ENCODE measurements at regions not wholly inside any gene's neighbourhood (a gene's known extent, or its start where the extent isn't known, plus 50 kb on each side); places are given as distances from the start of the nearest gene placed in this dataset.

DNA sequence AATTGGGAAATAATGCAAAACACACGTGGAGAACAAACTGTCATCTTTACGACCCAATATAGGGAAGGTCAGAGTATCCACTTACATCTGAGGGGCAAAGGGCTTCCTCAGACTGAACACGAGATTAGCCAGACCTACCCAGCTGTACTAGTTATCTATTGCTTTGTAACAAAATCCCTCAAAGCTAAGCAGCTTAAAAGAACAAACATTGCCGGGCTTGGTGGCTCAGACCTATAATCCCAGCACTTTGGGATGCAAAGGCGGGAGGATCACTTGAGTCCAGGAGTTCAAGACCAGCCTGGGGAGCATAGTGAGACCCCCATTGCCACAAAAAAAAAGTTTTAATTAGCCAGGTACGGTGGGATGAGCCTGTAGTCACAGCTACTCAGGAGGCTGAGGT is 262.8 kb downstream of the LTN1 start:
- Histone ChIP-seq H3K36me3 (ENCODE audit: control insufficient read depth in 1 of 2, insufficient read depth in 2 of 2, low read length in 2 of 2) (no peaks in the 10 kb centered on the region), H3K27ac (ENCODE audit: low read length) (no peak overlapping the region), H3K9me3 (ENCODE audit: control insufficient read depth in 1 of 2, low read length in 2 of 2) (no peaks in the 10 kb centered on the region), H3K4me3 (ENCODE audit: low read depth in 1 of 2, low read length in 2 of 2) (no peak overlapping the region), H3K4me1 (ENCODE audit: control insufficient read depth in 1 of 2, insufficient read depth in 2 of 2, low read length in 2 of 2) (no peaks in the 10 kb centered on the region), H3K27me3 (ENCODE audit: low read depth, low read length) (no peaks in the 10 kb centered on the region)

DNA sequence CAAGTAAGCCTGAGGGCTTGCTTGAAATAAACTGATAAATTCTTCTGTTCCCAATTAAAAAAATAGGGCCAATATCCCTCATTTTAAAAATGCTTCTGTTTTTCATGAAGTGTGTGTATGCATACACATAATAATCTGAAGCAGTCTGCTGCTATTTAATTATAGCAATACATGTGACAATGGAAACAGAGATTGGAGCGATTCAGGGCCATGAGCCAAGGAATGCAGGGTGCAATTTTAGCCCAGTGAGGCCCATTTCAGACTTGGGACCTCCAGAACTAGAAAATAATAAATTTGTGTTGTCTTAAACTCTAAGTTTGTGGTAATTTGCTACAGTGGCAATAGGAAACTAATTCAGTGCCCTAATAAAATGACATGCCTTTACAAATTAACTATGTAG is 264.9 kb downstream of the LTN1 start:
- H3K4me1 ChIP-seq (ENCODE audit: control insufficient read depth in 1 of 2, insufficient read depth in 2 of 2, low read length in 2 of 2), result no peaks in the 10 kb centered on the region
- H3K4me3 ChIP-seq (ENCODE audit: low read depth in 1 of 2, low read length in 2 of 2), result no peak overlapping the region
- no peaks in the 10 kb centered on the region for H3K36me3 ChIP-seq (ENCODE audit: control insufficient read depth in 1 of 2, insufficient read depth in 2 of 2, low read length in 2 of 2)
- no peaks in the 10 kb centered on the region for H3K27me3 ChIP-seq (ENCODE audit: low read depth, low read length)
- H3K27ac ChIP-seq (ENCODE audit: low read length), result no peak overlapping the region
- no peaks in the 10 kb centered on the region for H3K9me3 ChIP-seq (ENCODE audit: control insufficient read depth in 1 of 2, low read length in 2 of 2)

DNA sequence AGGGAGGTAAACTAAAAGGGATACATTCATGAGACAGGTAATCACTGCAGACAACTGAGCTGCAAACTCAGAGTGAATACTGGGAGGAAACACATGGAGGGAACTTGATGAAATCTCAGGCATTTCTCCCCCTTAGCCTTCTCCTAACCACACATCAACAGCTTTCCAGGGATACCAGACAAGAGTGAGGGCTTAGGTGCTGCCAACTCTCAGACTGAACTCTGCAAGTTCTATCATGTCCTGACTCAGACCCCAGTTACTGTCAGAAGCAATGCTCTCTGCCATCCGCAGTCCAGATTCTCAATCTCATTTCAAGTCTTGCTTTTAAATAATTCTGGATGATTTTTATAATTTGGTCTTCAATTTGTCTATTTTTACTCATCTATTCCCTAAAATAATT is 267.3 kb downstream of the LTN1 start:
- no peak overlapping the region for H3K4me3 ChIP-seq (ENCODE audit: low read depth in 1 of 2, low read length in 2 of 2)
- no peaks in the 10 kb centered on the region for H3K27me3 ChIP-seq (ENCODE audit: low read depth, low read length)
- H3K36me3 ChIP-seq (ENCODE audit: control insufficient read depth in 1 of 2, insufficient read depth in 2 of 2, low read length in 2 of 2), result no peaks in the 10 kb centered on the region
- H3K9me3 ChIP-seq (ENCODE audit: control insufficient read depth in 1 of 2, low read length in 2 of 2), result no peaks in the 10 kb centered on the region
- no peaks in the 10 kb centered on the region for H3K4me1 ChIP-seq (ENCODE audit: control insufficient read depth in 1 of 2, insufficient read depth in 2 of 2, low read length in 2 of 2)
- no peak overlapping the region for H3K27ac ChIP-seq (ENCODE audit: low read length)

DNA sequence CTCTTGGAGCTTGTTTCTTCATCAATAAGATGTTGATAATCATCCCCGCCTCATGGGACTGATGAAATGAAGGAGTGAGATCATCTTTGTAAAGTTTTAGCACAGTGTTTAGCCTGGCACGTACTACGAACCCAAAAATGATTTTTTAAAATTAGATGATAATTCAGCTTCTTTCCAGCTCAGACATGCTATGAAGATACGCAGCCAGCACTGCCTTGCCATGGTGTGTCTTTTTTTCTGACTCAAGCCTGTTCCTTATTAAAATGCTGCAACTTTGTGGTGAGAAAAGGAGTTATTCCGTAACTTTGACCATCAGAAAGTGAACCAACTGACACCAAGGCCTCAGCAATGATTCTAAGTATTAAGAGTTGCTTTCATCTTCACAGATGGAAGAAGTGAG is 269.0 kb downstream of the LTN1 start:
- no peaks in the 10 kb centered on the region for H3K36me3 ChIP-seq (ENCODE audit: control insufficient read depth in 1 of 2, insufficient read depth in 2 of 2, low read length in 2 of 2)
- no peaks in the 10 kb centered on the region for H3K9me3 ChIP-seq (ENCODE audit: control insufficient read depth in 1 of 2, low read length in 2 of 2)
- H3K27me3 ChIP-seq (ENCODE audit: low read depth, low read length), result no peaks in the 10 kb centered on the region
- no peaks in the 10 kb centered on the region for H3K4me1 ChIP-seq (ENCODE audit: control insufficient read depth in 1 of 2, insufficient read depth in 2 of 2, low read length in 2 of 2)
- H3K27ac ChIP-seq (ENCODE audit: low read length), result no peak overlapping the region
- H3K4me3 ChIP-seq (ENCODE audit: low read depth in 1 of 2, low read length in 2 of 2), result no peak overlapping the region

DNA sequence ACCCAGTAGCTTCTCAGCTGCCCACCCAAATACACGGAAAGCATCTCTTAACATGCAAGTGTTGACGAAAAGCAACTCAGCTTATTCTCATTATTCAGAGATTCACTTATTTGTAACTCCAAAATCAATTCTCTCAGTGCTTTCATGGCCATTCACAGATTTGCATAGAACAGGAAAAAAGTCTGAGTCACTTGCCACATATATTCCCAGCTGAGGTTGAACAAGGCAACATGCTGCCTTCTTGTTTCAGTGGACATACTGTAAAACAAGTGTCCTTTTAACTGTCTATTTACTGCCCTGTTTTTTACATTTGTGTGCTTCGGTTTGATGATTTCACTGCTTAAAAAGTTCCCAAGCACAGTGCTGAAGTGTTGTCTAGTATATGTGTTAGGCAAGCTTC is 273.0 kb downstream of the LTN1 start:
- H3K4me3 ChIP-seq (ENCODE audit: low read depth in 1 of 2, low read length in 2 of 2), result no peak overlapping the region
- H3K27ac ChIP-seq (ENCODE audit: low read length), result no peak overlapping the region
- no peaks in the 10 kb centered on the region for H3K36me3 ChIP-seq (ENCODE audit: control insufficient read depth in 1 of 2, insufficient read depth in 2 of 2, low read length in 2 of 2)
- no peaks in the 10 kb centered on the region for H3K4me1 ChIP-seq (ENCODE audit: control insufficient read depth in 1 of 2, insufficient read depth in 2 of 2, low read length in 2 of 2)
- no peaks in the 10 kb centered on the region for H3K9me3 ChIP-seq (ENCODE audit: control insufficient read depth in 1 of 2, low read length in 2 of 2)
- no peaks in the 10 kb centered on the region for H3K27me3 ChIP-seq (ENCODE audit: low read depth, low read length)

DNA sequence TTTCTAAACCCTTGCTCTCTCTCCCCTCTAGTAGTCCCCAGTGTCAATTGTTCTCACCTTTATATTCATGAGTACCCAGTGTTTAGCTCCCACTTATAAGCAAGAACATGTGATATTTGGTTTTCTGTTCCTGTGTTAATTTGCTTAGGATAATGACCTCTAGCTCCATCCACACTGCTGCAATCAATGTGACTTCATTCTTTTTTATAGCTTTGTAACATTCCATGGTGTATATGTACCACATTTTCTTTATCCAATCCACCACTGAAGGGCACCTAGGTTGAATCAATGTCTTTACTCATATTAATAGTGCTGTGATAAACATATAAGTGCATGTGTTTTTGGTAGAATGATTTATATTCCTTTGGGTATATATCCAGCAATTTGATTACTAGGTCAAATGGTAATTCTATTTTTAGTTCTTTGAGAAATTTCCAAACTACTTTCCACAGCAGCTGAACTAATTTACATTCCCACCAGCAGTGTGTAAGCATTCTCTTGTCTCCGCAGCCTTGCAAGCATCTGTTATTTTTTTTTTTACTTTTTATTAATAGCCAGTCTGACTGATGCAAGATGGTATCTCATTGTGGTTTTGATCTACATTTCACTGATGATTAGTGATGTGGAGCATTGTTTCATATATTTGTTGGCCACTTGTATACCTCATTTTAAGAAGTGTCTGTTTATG is 277.8 kb downstream of the LTN1 start:
- Histone ChIP-seq H3K4me3 (ENCODE audit: low read depth in 1 of 2, low read length in 2 of 2) (no peak overlapping the region), H3K9me3 (ENCODE audit: control insufficient read depth in 1 of 2, low read length in 2 of 2) (no peaks in the 10 kb centered on the region), H3K27me3 (ENCODE audit: low read depth, low read length) (no peaks in the 10 kb centered on the region), H3K27ac (ENCODE audit: low read length) (no peak overlapping the region), H3K4me1 (ENCODE audit: control insufficient read depth in 1 of 2, insufficient read depth in 2 of 2, low read length in 2 of 2) (no peaks in the 10 kb centered on the region), H3K36me3 (ENCODE audit: control insufficient read depth in 1 of 2, insufficient read depth in 2 of 2, low read length in 2 of 2) (no peaks in the 10 kb centered on the region)

DNA sequence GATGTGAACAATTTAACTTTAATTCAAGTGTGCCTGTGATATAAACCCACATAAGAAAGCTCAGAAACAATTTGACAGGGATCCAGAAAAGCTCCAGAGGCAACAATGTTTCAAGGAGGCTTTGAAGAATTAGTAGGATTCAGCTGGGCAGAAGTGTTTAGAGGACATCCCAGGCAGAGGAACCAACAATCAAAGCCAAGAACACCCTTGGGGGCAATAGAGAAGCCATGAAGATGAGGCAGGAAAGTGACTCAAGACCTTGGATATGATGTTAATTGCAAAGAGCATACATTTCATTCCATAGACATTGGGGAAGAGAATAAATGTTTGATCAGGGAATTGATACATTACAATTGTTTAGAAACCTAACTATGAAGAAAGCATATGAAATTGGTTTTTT is 280.3 kb downstream of the LTN1 start:
- Histone ChIP-seq H3K36me3 (ENCODE audit: control insufficient read depth in 1 of 2, insufficient read depth in 2 of 2, low read length in 2 of 2) (no peaks in the 10 kb centered on the region), H3K9me3 (ENCODE audit: control insufficient read depth in 1 of 2, low read length in 2 of 2) (no peaks in the 10 kb centered on the region), H3K27me3 (ENCODE audit: low read depth, low read length) (no peaks in the 10 kb centered on the region), H3K4me3 (ENCODE audit: low read depth in 1 of 2, low read length in 2 of 2) (no peak overlapping the region), H3K4me1 (ENCODE audit: control insufficient read depth in 1 of 2, insufficient read depth in 2 of 2, low read length in 2 of 2) (no peaks in the 10 kb centered on the region), H3K27ac (ENCODE audit: low read length) (no peak overlapping the region)

DNA sequence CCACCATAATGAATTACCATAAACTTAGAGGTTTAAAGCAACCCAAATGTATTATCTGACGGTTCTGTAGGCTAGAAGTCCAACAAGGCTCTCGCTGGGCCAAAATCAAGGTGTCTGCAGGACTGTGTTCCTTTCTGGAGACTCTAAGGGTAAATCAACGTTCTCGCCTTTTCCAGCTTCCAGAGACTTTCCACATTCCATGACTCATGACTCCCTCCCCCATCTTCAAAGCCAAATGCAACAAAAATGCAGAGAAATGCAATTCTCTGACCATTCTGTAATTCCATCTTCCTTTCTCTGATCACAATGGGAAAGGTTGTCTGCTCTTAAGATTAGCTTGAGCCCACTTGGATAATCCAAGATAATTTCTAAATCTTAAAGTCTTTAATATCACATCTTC is 287.1 kb downstream of the LTN1 start:
- Histone ChIP-seq H3K27ac (ENCODE audit: low read length) (no peak overlapping the region), H3K4me3 (ENCODE audit: low read depth in 1 of 2, low read length in 2 of 2) (no peak overlapping the region), H3K9me3 (ENCODE audit: control insufficient read depth in 1 of 2, low read length in 2 of 2) (no peaks in the 10 kb centered on the region), H3K27me3 (ENCODE audit: low read depth, low read length) (no peaks in the 10 kb centered on the region), H3K4me1 (ENCODE audit: control insufficient read depth in 1 of 2, insufficient read depth in 2 of 2, low read length in 2 of 2) (no peaks in the 10 kb centered on the region), H3K36me3 (ENCODE audit: control insufficient read depth in 1 of 2, insufficient read depth in 2 of 2, low read length in 2 of 2) (no peaks in the 10 kb centered on the region)

DNA sequence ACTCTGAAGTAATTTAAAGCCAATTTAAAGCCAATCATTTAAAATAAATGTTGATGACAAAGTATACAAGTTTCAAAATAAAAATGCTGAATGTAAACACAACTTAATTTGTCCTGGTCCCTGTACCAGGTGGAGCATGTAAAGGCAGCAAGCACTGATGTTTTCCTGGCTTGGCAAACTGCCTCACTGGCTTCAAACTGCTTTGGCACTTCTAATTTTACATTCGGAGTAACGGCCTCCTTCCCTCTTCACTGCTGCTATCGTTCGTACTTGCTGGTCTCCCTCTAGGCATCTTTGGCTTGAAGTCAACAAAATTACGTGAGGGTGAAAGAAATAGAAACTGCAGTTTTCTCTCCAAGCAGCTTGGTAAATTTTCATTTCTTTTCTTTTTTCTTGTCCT is 287.9 kb downstream of the LTN1 start:
- no peak overlapping the region for H3K27ac ChIP-seq (ENCODE audit: low read length)
- H3K27me3 ChIP-seq (ENCODE audit: low read depth, low read length), result no peaks in the 10 kb centered on the region
- H3K4me1 ChIP-seq (ENCODE audit: control insufficient read depth in 1 of 2, insufficient read depth in 2 of 2, low read length in 2 of 2), result no peaks in the 10 kb centered on the region
- no peak overlapping the region for H3K4me3 ChIP-seq (ENCODE audit: low read depth in 1 of 2, low read length in 2 of 2)
- no peaks in the 10 kb centered on the region for H3K9me3 ChIP-seq (ENCODE audit: control insufficient read depth in 1 of 2, low read length in 2 of 2)
- H3K36me3 ChIP-seq (ENCODE audit: control insufficient read depth in 1 of 2, insufficient read depth in 2 of 2, low read length in 2 of 2), result no peaks in the 10 kb centered on the region

DNA sequence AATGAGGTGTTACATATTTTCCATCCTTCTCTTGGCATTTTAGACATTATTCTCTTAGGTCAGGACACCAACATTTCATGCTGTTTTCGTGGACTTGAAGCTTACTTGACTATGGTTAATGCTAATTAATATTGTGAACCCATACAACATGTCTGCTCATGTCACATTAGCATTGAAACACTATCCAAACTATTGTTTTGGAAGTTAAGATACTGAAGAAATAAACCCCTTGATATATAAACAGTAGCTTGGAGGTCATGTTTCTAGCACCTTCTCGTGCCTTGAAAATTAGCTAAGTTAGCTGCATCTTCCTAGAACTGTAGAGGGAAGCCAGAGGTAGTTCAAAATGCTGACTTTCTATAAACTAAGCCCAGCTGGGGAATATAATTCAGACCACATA is 288.8 kb downstream of the LTN1 start:
- Histone ChIP-seq H3K27me3 (ENCODE audit: low read depth, low read length) (no peaks in the 10 kb centered on the region), H3K27ac (ENCODE audit: low read length) (no peak overlapping the region), H3K4me1 (ENCODE audit: control insufficient read depth in 1 of 2, insufficient read depth in 2 of 2, low read length in 2 of 2) (no peaks in the 10 kb centered on the region), H3K9me3 (ENCODE audit: control insufficient read depth in 1 of 2, low read length in 2 of 2) (no peaks in the 10 kb centered on the region), H3K4me3 (ENCODE audit: low read depth in 1 of 2, low read length in 2 of 2) (no peak overlapping the region), H3K36me3 (ENCODE audit: control insufficient read depth in 1 of 2, insufficient read depth in 2 of 2, low read length in 2 of 2) (no peaks in the 10 kb centered on the region)

DNA sequence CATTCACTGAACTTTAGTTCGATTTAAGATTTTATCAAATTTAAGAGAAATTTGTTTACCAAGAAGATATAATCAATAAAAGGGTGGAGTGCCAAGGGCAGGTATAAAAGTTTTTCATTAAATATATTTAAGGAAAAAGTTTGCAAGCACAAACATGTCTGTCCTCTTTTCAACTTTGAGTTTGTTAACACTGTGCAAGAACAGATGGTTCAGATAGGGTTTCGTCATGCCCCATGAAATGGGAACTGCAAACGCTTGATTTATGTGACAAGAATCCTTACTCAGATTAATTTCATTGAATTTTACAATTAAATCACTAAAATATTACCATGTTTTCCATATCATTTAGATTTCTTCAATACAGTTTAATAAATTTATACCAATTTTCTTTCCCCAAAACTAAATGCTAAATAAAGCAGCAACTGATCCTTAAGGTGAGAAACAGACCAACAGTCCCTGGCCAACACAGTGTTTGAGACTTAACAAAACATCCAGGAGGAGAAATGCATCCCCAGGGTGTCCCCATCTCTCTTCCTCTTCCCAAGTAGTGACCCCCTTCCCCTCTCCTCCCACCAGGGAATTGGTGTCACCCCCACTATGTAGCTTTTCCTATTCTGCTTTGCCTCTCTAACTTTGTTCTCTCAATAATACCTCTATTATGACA is 292.9 kb downstream of the LTN1 start:
- H3K9me3 ChIP-seq (ENCODE audit: control insufficient read depth in 1 of 2, low read length in 2 of 2), result no peaks in the 10 kb centered on the region
- no peaks in the 10 kb centered on the region for H3K27me3 ChIP-seq (ENCODE audit: low read depth, low read length)
- H3K36me3 ChIP-seq (ENCODE audit: control insufficient read depth in 1 of 2, insufficient read depth in 2 of 2, low read length in 2 of 2), result no peaks in the 10 kb centered on the region
- no peaks in the 10 kb centered on the region for H3K4me1 ChIP-seq (ENCODE audit: control insufficient read depth in 1 of 2, insufficient read depth in 2 of 2, low read length in 2 of 2)
- no peak overlapping the region for H3K27ac ChIP-seq (ENCODE audit: low read length)
- H3K4me3 ChIP-seq (ENCODE audit: low read depth in 1 of 2, low read length in 2 of 2), result no peak overlapping the region

DNA sequence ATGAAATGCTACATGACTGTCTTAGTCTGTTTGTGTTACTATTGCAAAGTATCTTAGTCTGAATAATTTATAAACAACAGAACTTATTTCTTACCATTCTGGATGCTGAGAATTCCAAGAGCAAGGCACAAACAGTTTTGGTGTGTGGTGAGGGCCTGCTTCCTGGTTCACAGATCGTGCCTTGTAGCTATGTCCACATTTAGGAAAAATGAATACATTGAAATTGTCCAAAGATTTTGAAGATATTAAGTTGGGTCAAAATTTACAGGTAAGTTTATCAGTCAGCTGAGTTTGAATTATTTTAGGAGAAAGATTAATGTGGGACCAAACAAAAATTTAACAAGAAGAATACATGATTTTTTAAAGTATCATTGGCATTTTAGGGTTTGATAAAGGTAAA is 293.5 kb downstream of the LTN1 start:
- Histone ChIP-seq H3K4me1 (ENCODE audit: control insufficient read depth in 1 of 2, insufficient read depth in 2 of 2, low read length in 2 of 2) (no peaks in the 10 kb centered on the region), H3K4me3 (ENCODE audit: low read depth in 1 of 2, low read length in 2 of 2) (no peak overlapping the region), H3K9me3 (ENCODE audit: control insufficient read depth in 1 of 2, low read length in 2 of 2) (no peaks in the 10 kb centered on the region), H3K27me3 (ENCODE audit: low read depth, low read length) (no peaks in the 10 kb centered on the region), H3K36me3 (ENCODE audit: control insufficient read depth in 1 of 2, insufficient read depth in 2 of 2, low read length in 2 of 2) (no peaks in the 10 kb centered on the region), H3K27ac (ENCODE audit: low read length) (no peak overlapping the region)

All from muscle layer of duodenum (tissue), 2 donors.